Astrocyte of the hippocampus (primary cell): ENCODE measurements at regions not wholly inside any gene's neighbourhood (a gene's known extent, or its start where the extent isn't known, plus 50 kb on each side); places are given as distances from the start of the nearest gene placed in this dataset.

ENCODE experiments used
- DNase-seq: peaks from one replicate; pipeline ENCODE4 v3.0.0; 2011; ENCODE audit warnings: low read depth, low spot score

DNA sequence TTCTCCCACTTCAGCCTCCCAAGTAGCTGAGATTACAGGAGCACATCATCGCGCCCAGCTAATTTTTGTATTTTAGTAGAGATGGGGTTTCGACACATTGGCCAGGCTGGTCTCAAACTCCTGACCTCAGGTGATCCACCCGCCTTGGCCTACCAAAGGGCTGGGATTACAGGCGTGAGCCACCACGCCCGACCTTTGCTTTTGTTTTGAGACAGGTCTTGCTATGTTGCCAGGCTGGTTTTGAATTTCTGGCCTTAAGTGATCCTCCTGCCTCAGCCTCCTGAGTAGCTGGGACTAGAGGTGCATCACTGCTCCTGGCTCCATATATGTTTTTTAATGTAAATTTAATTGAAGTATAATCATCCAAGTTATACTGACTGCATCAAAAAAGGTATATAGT, 80.2 kb upstream of the NEK6 start:
- DNase-seq: peak; percentile 10

DNA sequence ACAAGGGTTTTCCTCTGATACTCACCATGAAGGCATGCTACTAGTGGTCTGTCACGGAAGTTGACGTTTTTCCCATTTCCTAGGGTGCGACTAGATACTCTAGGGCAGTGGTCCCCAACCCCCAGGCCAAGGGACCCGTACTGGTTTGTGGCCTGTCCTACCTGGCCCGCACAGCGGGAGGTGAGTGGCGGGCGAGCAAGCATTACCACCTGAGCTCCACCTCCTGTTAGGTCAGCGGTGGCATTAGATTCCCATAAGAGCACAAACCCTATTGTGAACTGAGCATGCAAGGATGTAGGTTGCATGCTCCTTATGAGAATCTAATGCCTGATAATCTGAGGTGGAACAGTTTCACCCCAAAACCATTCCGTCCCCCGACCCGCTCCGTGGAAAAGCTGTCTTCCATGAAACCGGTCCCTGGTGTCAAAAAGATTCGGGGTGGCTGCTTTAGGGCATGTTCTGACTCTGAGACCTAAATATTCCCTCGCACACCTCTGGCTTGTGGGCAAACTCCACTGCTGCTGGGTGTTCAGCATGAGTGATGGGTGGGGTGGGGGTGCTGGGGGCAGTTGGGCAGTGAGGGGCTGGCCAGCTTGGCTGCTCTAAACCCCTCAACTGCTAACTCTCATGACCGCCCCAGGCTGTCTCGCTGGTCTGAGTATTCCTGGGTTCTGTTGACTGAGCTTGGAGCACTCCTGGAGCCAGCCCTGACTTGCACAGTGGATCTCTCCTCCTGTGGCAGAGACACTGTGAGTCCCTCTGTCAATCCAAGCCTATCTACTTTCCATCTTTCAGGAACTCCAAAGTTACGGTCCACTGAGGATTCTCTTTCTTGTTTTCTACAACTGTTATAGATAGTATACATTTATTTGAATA, 78.3 kb upstream of the NEK6 start:
- DNase-seq: no peak

DNA sequence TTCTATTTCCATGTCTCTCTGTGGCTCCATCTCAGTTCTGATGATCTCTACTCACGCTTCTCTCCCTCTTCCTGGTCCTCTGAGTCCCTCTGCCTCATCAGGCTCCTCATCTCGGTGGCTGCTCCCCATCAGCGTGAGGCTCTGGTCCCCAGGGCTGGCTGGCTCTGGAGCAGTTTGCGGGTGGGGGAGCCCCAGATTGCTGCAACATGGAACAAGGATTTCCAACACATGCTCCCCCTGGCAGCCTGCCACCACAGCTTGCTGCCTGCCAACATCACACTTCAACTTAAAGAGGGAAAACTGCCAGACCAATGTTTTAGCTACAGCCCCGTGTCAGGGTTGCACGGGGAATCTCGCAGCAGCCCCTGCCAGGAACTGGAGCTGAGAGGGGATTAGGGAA, 77.2 kb upstream of the NEK6 start:
- peak; percentile 70 for DNase-seq

DNA sequence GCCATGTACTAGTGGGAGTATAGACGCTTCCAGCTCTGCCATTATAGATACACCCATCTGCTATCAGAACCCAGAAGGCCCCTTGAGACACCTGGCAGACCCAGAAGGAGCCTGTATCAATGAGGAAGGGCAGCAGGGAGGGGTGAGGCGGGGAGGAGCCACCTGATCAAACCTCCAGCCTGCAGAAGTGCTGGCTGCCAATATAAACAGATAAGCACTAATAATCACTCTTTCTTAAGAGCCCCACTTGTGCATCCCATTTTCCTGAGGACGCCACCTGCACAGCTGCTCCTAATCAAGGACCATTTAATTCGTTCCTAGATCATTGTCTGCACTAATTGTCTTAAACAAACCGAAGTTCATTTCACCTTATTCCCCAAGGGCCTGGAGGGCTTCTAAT, 75.0 kb upstream of the NEK6 start:
- no peak for DNase-seq

DNA sequence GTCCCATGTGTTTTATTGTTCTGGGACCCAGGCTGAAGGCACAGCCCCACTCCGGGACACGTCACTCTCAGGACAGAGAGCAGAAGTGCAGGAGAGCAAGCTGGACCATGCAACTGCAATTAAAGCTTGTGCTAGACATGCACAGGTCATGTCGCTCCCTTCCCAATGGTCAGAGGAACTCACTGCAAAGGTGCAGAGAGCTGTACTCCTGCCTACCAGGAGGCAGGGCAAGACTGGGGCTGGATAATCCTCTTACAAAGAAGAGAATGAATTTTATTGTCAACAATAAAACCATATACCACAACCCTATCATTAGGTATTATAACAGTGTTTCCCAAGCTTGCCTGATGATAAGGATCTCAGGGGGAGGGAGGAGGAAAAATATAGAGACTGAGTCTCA, 74.0 kb upstream of the NEK6 start:
- DNase-seq: no peak

DNA sequence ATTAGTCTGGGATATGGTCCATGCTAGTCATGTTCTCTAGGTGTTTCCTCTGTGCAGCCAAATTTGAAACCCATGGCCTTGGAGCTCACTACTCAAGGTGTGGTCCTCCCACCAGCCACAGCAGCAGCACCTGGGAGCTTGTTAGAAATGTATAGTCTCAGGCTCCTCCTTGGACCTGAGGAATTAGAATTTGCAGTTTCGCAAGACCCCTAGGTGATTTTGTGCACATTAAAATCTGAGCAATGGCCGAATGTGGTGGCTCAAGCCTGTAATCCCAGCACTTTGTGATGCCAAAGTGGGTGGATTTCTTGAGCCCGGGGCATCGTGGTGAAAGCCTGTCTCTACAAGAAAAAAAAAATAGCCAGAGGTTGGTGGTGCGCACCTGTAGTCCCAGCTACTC, 72.3 kb upstream of the NEK6 start:
- no peak for DNase-seq

DNA sequence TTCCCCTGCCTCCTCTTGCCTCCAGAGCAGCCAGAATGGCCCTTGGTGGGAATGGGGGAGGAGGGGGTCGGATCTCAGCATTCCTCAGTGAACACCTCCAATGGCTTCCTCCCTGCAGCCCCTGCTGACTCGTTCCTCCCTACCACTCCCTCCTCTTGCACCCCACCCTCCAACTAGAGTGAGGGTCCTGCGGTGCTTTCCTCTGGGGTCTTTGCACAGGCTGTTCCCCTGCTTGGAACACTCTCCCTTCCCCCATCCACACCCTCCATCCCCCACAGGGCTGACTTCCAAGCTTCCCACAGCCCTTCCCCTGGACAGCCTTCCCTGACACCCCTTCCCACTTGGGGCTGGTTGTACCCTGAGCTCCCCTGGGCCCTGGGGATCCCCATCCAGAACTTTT, 70.4 kb upstream of the NEK6 start:
- no peak for DNase-seq

DNA sequence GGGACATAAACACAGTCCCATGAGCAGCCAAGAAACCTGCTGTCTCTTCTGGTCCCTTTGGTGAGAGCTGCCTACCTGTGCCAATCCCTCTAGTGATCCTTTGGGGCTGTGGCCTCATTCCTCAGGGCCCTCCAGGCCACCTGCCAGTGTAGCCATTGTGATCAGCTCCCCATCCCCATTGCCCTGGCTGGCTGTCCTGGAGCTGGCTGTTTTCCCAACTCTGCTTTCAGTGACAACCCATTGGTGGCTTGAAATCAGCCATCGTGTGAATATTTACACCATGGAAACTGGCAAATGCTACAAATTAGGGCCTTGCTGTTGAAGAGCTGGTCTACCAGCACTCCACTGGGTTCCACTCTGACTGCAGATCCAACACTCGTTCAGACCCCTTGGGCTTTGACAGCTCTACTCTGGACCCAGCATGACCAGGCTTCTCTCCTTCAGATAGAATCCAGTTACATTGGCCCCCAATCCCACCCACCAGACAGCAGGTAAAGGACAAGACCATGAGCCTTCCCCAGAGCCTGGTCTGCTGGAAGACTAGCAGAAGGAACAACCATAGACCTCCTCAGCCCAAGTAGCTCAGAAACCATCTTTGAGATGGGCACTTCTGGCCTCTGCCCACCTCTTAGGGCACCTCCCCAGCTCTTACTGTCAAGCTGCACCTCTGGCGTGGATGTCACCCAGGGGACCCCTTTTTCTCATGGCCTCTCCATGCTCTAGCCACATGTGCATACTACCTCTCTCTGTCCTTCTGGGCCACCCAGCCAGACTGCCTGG, 69.2 kb upstream of the NEK6 start:
- DNase-seq: no peak

DNA sequence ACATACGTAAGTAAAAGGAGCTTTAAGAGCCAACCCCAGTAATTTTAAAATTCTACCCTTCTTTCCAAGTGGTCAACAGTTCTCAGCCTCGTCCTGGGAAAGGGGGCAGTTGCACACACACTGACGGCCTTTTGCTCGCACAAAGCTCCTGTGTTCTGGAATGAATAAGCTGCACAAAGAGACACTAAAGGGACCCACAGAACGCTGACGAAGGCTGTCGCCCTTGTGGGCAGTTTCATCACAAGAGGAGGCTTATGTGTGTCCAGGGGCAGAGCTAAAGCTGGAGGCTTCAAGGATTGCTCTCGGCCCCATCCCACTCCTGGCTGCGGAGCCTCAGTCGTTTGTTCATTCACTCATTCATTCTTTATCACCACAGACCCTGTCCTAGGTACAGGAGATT, 67.0 kb upstream of the NEK6 start:
- no peak for DNase-seq

DNA sequence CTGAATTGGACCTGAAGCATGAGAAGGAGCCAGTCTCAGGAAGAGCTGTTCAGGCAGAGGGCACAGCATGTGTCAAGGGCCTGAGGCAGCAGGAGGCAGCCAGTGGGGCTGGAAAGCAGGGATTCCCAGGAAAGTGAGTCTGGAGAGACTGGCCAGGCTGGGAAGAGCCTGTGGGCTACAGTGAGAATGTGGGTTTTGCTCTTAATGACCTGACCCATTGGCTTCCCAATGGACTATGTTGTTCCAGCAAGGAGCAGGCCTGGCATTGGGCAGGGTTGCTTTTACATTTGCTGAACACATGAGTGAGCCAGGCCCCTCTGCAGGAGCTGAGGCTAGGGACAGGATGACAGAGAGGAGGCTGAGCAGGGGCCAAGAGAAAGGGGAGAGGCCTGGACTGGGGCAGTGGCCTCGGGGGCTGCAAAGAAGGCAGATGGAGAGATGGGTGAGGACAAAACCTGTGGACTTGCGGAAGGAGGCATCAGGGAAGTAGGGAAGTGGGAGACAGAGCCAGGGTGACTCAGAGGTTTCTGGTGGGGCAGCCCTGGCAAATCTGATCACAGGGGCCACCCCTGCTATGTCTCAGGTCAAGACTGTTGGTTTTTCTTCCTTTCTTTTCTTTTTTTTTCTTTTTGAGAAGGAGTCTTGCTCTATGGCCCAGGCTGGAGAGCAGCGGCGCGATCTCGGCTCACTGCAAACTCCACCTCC, 65.9 kb upstream of the NEK6 start:
- no peak for DNase-seq

DNA sequence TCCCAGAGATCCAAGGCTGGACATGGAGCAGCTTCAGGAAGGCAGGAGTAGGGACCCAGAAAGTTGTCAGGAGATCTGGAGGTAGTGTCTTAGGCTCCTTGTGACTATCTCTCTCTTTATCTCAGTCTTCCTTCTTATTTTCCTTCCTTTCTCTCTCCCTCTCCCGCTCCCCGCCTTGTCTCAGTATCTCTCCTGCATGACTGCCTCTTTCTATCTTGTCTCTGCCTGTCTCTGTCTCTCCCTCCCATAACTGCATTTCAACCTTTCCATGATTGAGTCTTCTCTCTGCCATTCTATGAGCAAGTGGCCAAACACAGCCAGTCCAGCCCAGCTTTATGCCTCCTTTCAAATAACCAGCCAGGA, 61.0 kb upstream of the NEK6 start:
- no peak for DNase-seq

DNA sequence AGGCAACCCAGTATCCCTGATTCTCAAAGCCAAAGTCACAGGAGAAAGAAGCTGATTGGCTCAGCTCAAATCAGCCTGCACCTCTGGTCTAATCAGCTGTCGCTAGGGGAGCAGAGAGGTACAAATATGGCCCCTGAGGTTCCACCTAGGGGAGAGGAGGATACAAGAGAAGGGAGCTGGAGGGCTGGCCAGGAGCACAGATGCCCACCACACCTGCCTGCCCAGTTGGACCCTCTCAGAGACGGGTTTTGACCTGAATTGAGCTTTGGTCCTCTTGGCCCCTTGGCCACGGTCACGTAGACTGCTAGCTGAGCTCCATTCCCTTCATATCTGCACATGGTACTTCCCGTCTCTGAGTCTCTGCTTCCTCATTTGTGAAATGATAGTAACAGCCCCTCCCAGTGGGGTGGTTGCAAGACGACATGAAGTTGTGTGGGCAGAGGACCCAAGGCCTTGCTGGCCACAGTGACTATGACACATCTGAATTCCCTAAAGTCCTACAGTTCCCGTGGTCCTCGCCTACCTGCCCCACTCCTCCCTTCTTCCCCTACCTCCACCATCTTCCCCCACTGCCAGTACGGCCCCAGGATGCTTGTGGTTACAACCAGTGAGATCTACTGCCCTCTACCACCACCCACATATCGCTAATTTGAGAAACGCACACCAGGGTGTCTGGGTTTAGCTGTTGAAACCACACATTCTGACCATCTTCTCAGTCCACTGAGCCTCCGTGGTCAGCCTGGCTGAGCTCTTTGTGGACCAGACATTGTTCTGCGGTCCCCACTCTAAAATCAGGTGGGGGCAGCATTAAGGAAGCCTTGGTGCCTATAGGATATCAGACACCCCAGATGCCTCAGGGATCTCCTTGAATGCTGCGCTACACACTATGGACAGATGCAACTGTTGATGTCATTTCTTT, 60.3 kb upstream of the NEK6 start:
- DNase-seq: no peak

DNA sequence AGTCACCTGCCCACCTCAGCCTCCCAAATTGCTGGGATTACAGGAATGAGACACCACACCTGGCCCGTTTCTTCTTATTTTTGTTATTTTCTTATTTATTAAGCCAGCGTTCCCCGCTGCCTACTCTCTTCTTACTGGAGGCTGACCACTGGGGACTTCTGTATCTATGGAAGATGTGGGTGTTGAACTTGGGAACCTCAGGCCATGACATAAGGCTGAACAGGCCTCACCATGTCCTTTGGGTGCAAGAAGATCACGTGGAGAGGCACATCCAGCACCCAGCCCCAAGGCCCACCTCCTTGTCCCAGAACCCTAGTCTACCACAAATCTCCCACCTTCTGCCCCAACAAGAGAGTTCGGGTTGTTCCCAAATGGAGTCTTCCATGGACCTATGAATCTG, 59.4 kb upstream of the NEK6 start:
- DNase-seq: no peak

DNA sequence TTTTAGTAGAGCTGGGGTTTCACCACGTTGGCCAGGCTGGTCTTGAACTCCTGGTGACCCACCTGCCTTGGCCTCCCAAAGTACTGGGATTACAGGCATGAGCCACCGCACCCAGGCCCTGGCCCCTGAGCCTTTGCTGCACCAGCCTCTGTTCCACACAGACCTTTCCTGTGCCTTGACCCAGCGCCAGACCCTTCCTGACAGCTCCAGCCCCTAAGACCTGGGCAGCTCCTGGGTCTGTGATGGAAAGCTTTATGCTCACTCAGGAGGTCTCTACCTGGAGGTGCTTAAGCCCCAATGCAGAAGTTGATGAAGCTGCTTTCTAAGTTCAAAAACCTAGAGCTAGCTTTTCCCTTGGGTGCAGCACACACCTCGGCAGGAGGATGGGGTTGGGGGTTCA, 58.8 kb upstream of the NEK6 start:
- DNase-seq: no peak

DNA sequence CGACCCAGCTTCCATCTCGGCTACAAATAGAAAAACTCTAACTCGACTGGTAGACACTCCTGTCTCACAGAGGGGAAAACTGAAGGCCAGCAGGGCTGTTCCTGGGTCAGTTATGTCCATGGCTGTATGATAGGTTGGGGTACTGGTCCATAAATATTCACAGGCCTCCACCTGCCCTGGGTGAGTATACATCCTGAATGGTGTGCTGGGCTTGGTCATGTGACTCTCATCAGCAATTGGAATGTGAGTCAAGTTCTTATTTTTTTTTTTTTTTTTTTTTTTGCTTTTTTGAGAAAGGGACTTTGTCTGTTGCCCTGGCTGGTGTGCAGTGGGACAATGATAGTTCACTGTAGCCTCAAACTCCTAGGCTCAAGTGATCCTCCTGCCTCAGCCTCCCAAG, 58.3 kb upstream of the NEK6 start:
- DNase-seq: no peak

DNA sequence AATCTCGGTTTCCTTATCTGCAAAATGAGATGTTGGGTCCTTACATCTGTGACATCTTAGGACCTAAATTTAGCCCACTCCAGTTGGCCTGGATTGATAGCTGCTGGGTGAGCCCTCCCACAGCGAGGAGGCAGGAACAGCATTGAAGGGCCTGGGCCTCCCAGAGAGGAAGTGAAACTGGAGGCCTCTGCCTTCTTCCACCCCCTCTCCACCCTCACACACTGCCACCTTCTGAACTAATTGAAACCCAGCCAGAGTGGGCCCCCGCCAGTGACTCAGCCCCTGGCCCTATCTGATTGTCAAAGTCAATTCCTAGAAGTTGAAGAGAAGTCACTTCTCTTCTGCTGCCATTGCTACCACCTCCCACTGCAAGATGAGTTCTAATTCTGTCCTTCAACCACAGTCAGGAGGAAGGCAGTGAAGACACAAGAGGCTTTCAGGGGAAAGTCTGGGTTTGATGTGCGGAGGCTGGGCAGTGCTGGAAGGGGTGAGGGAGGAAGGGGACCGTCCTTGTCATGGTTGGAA, 55.2 kb upstream of the NEK6 start:
- no peak for DNase-seq

DNA sequence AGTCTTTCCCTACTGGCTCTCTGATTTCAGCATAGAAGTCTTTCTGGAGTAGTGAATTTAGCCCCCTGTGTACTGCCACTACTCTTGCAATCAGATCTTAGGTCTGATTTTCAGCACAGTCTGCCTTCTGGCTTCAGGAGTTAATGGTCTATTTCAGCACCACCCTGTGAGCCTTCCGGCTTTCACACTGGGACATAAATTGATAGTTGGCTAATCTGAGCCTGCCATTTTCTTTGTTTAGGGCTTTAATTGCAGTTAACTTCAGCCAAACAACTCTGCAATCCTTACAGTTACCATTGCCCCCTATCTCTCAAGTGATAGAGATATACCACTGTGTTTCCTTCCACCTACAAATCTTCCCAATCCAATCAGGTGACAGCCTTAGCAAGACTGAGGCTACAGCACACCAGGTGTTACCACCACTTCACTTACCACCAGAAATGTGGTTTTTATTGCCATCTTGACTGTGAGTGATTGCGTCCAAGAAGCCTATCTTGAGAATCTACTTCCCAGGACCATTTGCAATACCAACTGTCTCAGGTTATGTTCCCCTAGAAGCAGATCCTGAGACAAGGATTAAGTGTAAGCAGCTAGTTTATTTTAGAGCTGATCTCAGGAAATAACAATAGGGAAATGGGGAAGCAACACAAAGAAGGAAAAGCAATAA, 51.9 kb upstream of the NEK6 start:
- DNase-seq: no peak

DNA sequence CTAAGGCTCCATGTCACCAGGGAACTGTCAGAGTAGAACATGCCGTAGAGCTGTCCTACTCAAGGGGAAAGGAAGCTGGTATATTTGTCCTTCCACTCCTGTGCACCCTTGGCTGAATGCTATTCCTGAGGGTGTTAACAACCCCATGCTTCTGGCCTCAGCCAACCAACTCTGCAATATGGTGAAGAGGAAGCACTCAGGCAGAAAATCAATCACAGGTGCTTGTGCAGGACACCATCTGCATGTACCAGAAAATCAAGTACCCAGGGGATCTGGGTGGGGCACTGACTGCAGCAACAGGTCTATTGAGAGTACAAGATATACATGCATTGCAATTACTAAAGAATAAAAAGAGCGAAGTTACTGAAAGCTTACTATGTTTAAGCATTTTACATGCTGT, 51.4 kb upstream of the NEK6 start:
- no peak for DNase-seq
